Urinary bladder (tissue), 3 donors: ENCODE measurements at regions not wholly inside any gene's neighbourhood (a gene's known extent, or its start where the extent isn't known, plus 50 kb on each side); places are given as distances from the start of the nearest gene placed in this dataset.

Source experiments
- DNase-seq: peaks from one replicate; pipeline ENCODE4 v3.0.0-alpha.2; 2015; ENCODE audit errors: extremely low spot score
- H3K27ac ChIP-seq: one replicate; pipeline ENCODE4 v1.5.1; 2013; ENCODE audit warnings: low read depth, mild to moderate bottlenecking, moderate library complexity
- H3K36me3 ChIP-seq: one replicate; pipeline ENCODE4 v1.6.1; 2013; ENCODE audit warnings: mild to moderate bottlenecking, moderate library complexity; ENCODE audit not compliant: insufficient read depth
- H3K4me1 ChIP-seq: one replicate; pipeline ENCODE4 v1.6.1; 2013; ENCODE audit warnings: mild to moderate bottlenecking, moderate library complexity; ENCODE audit not compliant: insufficient read depth
- H3K4me3 ChIP-seq: one replicate; pipeline ENCODE4 v1.5.1; 2013; ENCODE audit warnings: low read depth, low read length
- WGBS: extraction: QIAGEN DNeasy Blood & Tissue Kit; methylation state at CpG from one replicate; pipeline ENCODE4 v1.1.7; 2013; 5-methylcytosine and 5-hydroxymethylcytosine counted together
- donor health status: healthy with polysubstance abuse.
- donor health status: healthy.

- Histone ChIP-seq H3K27ac (no peak overlapping the region), H3K4me1 (no peaks in the 10 kb centered on the region), H3K36me3 (no peaks in the 10 kb centered on the region), H3K4me3 (no peak overlapping the region)
- 79% methylated on average over 2 of the region's 2 CpGs for WGBS
- no peak for DNase-seq
Observed at GRCh38 chr14:31963587-31963986, 113.5 kb upstream of the ARHGAP5 start.

- no peak for DNase-seq
Observed at GRCh38 chr14:31964490-31964889, 112.6 kb upstream of the ARHGAP5 start.

GRCh38 chr14:31965071-31965734 is 111.9 kb upstream of the ARHGAP5 start:
- H3K36me3 ChIP-seq: no peaks in the 10 kb centered on the region
- H3K4me3 ChIP-seq: no peak overlapping the region
- H3K27ac ChIP-seq: no peak overlapping the region
- WGBS: 63% methylated on average over 11 of the region's 11 CpGs
- DNase-seq: no peak
- H3K4me1 ChIP-seq: no peaks in the 10 kb centered on the region

More at GRCh38 chr14:31964490-31964889, 112.6 kb upstream of the ARHGAP5 start:
- H3K36me3 ChIP-seq: no peaks in the 10 kb centered on the region
- WGBS: 92% methylated on average over 6 of the region's 6 CpGs
- no peaks in the 10 kb centered on the region for H3K4me1 ChIP-seq
- no peak overlapping the region for H3K27ac ChIP-seq
- no peak overlapping the region for H3K4me3 ChIP-seq

GRCh38 chr14:31965735-31966598 is 111.1 kb upstream of the ARHGAP5 start:
- H3K27ac ChIP-seq: no peak overlapping the region
- DNase-seq: no peak
- WGBS: 56% methylated on average over 9 of the region's 9 CpGs
- H3K4me1 ChIP-seq: no peaks in the 10 kb centered on the region
- H3K36me3 ChIP-seq: no peaks in the 10 kb centered on the region
- no peak overlapping the region for H3K4me3 ChIP-seq

GRCh38 chr14:31966896-31967668 is 110.0 kb upstream of the ARHGAP5 start:
- Histone ChIP-seq H3K27ac (no peak overlapping the region), H3K4me1 (no peaks in the 10 kb centered on the region), H3K4me3 (no peak overlapping the region), H3K36me3 (no peaks in the 10 kb centered on the region)
- DNase-seq: no peak
- 75% methylated on average over 6 of the region's 6 CpGs for WGBS

- DNase-seq: no peak
- Histone ChIP-seq H3K27ac (no peak overlapping the region), H3K4me3 (no peak overlapping the region), H3K36me3 (no peaks in the 10 kb centered on the region), H3K4me1 (no peaks in the 10 kb centered on the region)
Observed at GRCh38 chr14:31967669-31967975, 109.5 kb upstream of the ARHGAP5 start.

GRCh38 chr14:31968107-31968810 is 108.8 kb upstream of the ARHGAP5 start:
- no peaks in the 10 kb centered on the region for H3K36me3 ChIP-seq
- H3K4me1 ChIP-seq: no peaks in the 10 kb centered on the region
- DNase-seq: no peak
- no peak overlapping the region for H3K27ac ChIP-seq
- WGBS: 46% methylated on average over 4 of the region's 4 CpGs
- H3K4me3 ChIP-seq: no peak overlapping the region

GRCh38 chr14:31968956-31969698 is 108.0 kb upstream of the ARHGAP5 start:
- H3K27ac ChIP-seq: no peak overlapping the region
- WGBS: 43% methylated on average over 5 of the region's 5 CpGs

GRCh38 chr14:31969699-31970240 is 107.3 kb upstream of the ARHGAP5 start:
- DNase-seq: no peak
- Histone ChIP-seq H3K36me3 (no peaks in the 10 kb centered on the region), H3K4me1 (no peaks in the 10 kb centered on the region), H3K4me3 (no peak overlapping the region), H3K27ac (no peak overlapping the region)
- 67% methylated on average over 2 of the region's 2 CpGs for WGBS

More at GRCh38 chr14:31968956-31969698, 108.0 kb upstream of the ARHGAP5 start:
- peak; percentile 65 for DNase-seq
- H3K4me1 ChIP-seq: no peaks in the 10 kb centered on the region
- H3K36me3 ChIP-seq: no peaks in the 10 kb centered on the region
- no peak overlapping the region for H3K4me3 ChIP-seq

- WGBS: 93% methylated on average over 1 of the region's 1 CpG
- Histone ChIP-seq H3K4me1 (no peaks in the 10 kb centered on the region), H3K36me3 (no peaks in the 10 kb centered on the region), H3K27ac (no peak overlapping the region), H3K4me3 (no peak overlapping the region)
- DNase-seq: no peak
Observed at GRCh38 chr14:31970744-31971143, 106.4 kb upstream of the ARHGAP5 start.

GRCh38 chr14:31971612-31972011 is 105.5 kb upstream of the ARHGAP5 start:
- H3K4me1 ChIP-seq: no peaks in the 10 kb centered on the region
- no peak overlapping the region for H3K27ac ChIP-seq
- no peak overlapping the region for H3K4me3 ChIP-seq
- DNase-seq: no peak
- no peaks in the 10 kb centered on the region for H3K36me3 ChIP-seq
- 94% methylated on average over 4 of the region's 4 CpGs for WGBS

GRCh38 chr14:31977001-31977556 is 100.0 kb upstream of the ARHGAP5 start:
- no peak for DNase-seq
- 96% methylated on average over 3 of the region's 3 CpGs for WGBS
- Histone ChIP-seq H3K4me1 (no peaks in the 10 kb centered on the region), H3K36me3 (no peaks in the 10 kb centered on the region), H3K27ac (no peak overlapping the region), H3K4me3 (no peak overlapping the region)
